Lower leg skin (tissue), 4 donors: ENCODE measurements at regions not wholly inside any gene's neighbourhood (a gene's known extent, or its start where the extent isn't known, plus 50 kb on each side); places are given as distances from the start of the nearest gene placed in this dataset.
"Not testable (repeated sequence)": the region's sequence is repeated elsewhere in the genome, so short reads cannot be mapped to it uniquely, and the experiment has no call there.

Experiments
- DNase-seq, 2 donors: peaks; one replicate each; pipeline ENCODE4 v3.0.0-alpha.2; 2019; ENCODE audit warnings: low spot score in 2 of 2
- H3K4me3 ChIP-seq: fragments of 200-600 bp; sonication (generic); 2 replicates; pipeline ENCODE4 v1.5.1; 2017; ENCODE audit warnings: mild to moderate bottlenecking, low read depth; ENCODE audit not compliant: poor library complexity, severe bottlenecking
- CTCF ChIP-seq, 3 donors: fragments of 450-650 bp; IDR thresholded peaks; one replicate each; pipeline ENCODE4 v1.5.1; 2016; ENCODE audit warnings: antibody characterized with exemption in 3 of 3, mild to moderate bottlenecking in 3 of 3, moderate library complexity in 2 of 3
- POLR2A ChIP-seq, 2 donors: fragments of 450-650 bp; IDR thresholded peaks; one replicate each; pipeline ENCODE4 v1.6.1; 2016 to 2017; ENCODE audit warnings: antibody characterized with exemption in 2 of 2, mild to moderate bottlenecking in 1 of 2, moderate library complexity in 1 of 2
- WGBS, 2 donors: methylation state at CpG; one replicate each; pipeline ENCODE4 v1.1.5; 2018; 5-methylcytosine and 5-hydroxymethylcytosine counted together
- intact Hi-C: fragments of 100-400 bp; cut with DNase I; formaldehyde crosslinking; loops from one replicate; pipeline ENCODE4 v1.15.0; 2023; ENCODE audit warnings: low total_unique reads

GRCh38 chr1:70778056-70778762, 269.4 kb downstream of the PTGER3 start:
- 58 to 63% methylated on average over 2 of the region's 2 CpGs for WGBS, 2 donors
- no peak for DNase-seq
- intact Hi-C loops = no loop called here
- no peak overlapping the region for H3K4me3 ChIP-seq
- TF ChIP-seq CTCF (IDR thresholded peaks at IDR 0.05) (no peak), POLR2A (IDR thresholded peaks at IDR 0.05) (no peak)

GRCh38 chr1:70778934-70779333, 268.7 kb downstream of the PTGER3 start:
- intact Hi-C loops = no loop called here
- H3K4me3 ChIP-seq = no peak overlapping the region
- WGBS, 2 donors = 70 to 78% methylated on average over 1 of the region's 1 CpG
- TF ChIP-seq CTCF (IDR thresholded peaks at IDR 0.05) (no peak), POLR2A (IDR thresholded peaks at IDR 0.05) (no peak)
- DNase-seq = no peak

- WGBS, 2 donors = 61 to 71% methylated on average over 3 of the region's 3 CpGs
- H3K4me3 ChIP-seq = no peak overlapping the region
- no peak for DNase-seq
- TF ChIP-seq POLR2A (IDR thresholded peaks at IDR 0.05) (no peak), CTCF (IDR thresholded peaks at IDR 0.05) (no peak)
- intact Hi-C loops = no loop called here
These were observed 268.0 kb downstream of the PTGER3 start for GRCh38 chr1:70779571-70779970.

- DNase-seq = no peak
- intact Hi-C loops = no loop called here
- no peak for TF ChIP-seq CTCF (IDR thresholded peaks at IDR 0.05)
- no peak for TF ChIP-seq POLR2A (IDR thresholded peaks at IDR 0.05)
- 88 to 93% methylated on average over 1 of the region's 1 CpG for WGBS, 2 donors
- H3K4me3 ChIP-seq = no peak overlapping the region
These were observed 262.3 kb downstream of the PTGER3 start for GRCh38 chr1:70785287-70785686.

- 72 to 81% methylated on average over 5 of the region's 5 CpGs for WGBS, 2 donors
- no peak for DNase-seq
- intact Hi-C loops = no loop called here
These were observed 257.2 kb downstream of the PTGER3 start for GRCh38 chr1:70790232-70790923.

GRCh38 chr1:70795064-70795463, 252.6 kb downstream of the PTGER3 start:
- not testable (repeated sequence) for DNase-seq, H3K4me3 ChIP-seq
- WGBS, 2 donors = 71 to 77% methylated on average over 1 of the region's 1 CpG
- intact Hi-C loops = loop anchor here (5.0 kb wide), 1 partner anchor 977 kb away; no protein-coding TSS in a partner anchor

More at GRCh38 chr1:70790232-70790923, 257.2 kb downstream of the PTGER3 start:
- no peak overlapping the region for H3K4me3 ChIP-seq
- TF ChIP-seq POLR2A (IDR thresholded peaks at IDR 0.05) (no peak), CTCF (IDR thresholded peaks at IDR 0.05) (no peak)

GRCh38 chr1:70796298-70796697, 251.3 kb downstream of the PTGER3 start:
- intact Hi-C loops = loop anchor here (5.0 kb wide), 1 partner anchor 976 kb away; no protein-coding TSS in a partner anchor
- DNase-seq, H3K4me3 ChIP-seq: not testable (repeated sequence)
- WGBS, 2 donors = 93 to 100% methylated on average over 1 of the region's 1 CpG

- intact Hi-C loops, H3K4me3 ChIP-seq, DNase-seq: not testable (repeated sequence)
- WGBS, 2 donors = 84 to 88% methylated on average over 2 of the region's 2 CpGs
These were observed 245.0 kb downstream of the PTGER3 start for GRCh38 chr1:70802625-70803024.
